Fibroblast of skin of back (primary cell): ENCODE measurements at regions not wholly inside any gene's neighbourhood (a gene's known extent, or its start where the extent isn't known, plus 50 kb on each side); places are given as distances from the start of the nearest gene placed in this dataset.

Source experiments
- DNase-seq: peaks from one replicate; pipeline ENCODE4 v3.0.0-alpha.2; 2013

DNA sequence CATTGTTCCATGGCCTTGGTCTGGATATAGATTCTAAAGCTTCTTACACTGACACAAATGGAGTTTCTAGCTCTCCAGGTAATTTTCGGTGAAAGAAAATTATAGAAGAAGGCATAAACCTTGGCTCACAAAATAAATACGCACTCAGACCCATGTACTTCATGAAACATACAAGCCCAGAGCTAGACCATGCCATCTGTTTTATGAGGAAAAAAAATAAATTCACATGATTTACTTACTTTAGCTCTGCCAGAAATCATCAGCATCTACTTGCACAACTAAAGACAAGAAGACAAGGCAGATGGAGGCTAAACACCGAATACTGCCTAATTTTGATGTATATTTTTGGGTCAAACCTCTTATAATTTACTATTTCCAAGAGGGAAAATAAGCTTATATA is 197.4 kb upstream of the KLF14 start:
- DNase-seq = no peak

- no peak for DNase-seq
Measured at GRCh38 chr7:130932088-130932487, 198.1 kb upstream of the KLF14 start.

- no peak for DNase-seq
Measured at GRCh38 chr7:130932667-130933432, 198.8 kb upstream of the KLF14 start.

DNA sequence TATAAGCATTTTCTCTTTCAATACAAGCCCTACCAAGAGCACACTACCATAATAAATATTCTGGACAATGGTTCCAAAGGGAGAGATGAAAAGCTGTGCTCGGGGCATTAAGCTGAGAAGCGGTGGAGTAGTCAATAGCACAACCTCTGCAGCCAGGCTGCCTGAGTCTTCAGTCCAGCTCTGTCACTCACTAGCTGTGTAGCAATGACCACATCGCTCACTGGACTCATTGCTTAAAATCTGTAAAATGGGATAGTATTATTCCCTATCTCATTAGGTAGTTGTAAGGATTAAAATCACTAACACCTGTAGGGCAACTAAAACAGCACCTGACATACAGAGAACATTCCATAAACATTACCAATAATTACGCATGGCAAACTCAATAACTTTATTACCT is 199.9 kb upstream of the KLF14 start:
- DNase-seq = no peak

DNA sequence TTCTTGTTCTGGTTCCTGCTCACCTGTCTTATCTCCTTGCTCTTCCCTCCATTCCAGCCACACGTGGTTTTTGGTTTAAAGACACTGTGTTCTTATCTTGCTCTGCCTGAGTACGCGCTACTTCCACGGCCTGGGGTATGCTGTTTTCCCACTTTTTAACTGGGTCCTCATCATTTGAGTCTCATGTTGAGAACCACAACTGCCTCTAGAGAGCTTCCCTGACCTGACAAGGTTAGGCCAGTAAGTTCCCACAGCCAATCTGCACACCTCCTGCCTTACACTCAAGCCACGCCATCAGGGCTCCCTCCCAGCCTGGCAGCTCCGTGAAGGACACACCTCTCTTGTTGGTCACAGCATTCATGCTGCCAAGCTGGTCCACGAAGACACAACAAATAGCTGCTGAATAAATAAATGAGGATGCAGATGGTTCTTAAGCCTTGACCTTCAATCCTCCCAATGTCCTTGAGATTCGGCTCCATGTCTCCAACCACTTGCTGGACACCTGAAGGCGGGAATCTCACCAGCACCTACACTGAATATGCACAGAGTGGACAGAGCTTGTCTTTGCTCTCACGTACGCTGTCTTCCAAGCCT is 201.7 kb upstream of the KLF14 start:
- DNase-seq = no peak

DNA sequence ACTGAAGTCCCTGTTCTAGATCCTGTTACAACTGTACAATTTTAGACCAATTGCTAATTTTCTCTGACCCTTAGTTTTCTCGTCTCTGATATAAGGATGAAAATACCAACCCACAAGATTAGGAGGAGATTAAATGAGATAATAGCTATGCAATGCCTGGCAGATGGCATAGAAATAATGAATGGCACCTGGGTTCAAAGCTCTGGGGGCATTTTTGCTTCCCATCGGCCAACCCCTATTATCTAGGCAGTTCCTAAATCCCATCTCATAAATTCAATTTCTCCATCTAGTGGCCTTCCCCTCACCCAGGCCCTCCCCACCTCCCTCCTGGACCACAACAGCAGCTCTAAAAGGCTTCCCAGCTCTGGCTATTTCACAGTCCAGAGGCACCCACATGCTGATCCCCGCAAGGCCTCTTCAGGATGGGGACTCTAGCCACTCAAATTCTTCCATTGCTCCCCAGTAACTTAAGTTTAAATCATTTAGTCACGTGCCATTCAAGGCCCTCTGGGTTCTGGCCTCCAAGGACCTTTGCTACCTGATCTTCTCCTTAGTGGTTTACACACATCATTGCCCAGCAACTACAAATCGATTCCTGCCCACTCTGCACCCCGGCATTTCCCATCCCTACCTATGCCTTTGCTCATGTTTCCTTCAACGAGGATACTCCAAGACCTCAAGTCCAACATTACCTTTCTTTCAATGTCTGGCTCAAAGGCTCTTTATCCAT is 202.4 kb upstream of the KLF14 start:
- DNase-seq = no peak

DNA sequence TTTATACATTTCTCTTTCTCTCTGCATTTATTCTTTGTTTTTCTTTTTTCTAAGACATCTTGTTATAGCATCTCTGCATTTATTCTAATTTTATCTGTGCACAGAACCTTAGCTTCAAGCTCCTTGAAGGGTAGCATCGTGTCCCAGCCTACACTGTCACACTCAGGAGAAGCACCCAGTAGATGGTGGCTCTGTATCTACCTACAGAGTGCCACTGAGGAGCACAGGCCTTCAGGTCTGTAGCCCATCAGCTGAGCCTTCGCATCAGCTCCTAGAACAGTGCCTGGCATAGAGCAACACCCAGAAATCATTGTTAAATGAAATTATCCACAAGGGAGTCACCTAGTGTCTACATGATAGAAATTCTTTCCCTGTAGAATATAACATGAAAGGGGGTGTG is 203.0 kb upstream of the KLF14 start:
- DNase-seq = no peak

GRCh38 chr7:130937830-130938229 is 203.8 kb upstream of the KLF14 start:
- no peak for DNase-seq

DNA sequence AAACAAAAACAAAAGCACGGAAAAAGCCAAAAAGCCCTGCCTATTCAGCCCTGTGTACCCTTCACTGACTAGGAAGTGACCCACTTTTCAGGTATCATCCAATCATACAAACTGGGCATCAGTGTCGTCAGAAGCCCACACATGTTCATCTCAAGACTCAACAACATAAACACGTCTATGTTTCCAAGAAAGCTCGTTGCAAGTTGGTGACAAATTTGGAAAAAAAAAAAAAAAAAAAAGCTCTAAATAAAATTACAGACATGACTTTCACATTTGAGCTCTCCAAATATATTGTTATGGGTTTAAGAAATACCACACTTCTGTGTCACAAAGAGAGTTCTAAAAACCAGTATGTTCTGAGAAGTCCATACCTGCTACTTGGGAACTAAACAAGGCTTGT is 204.7 kb upstream of the KLF14 start:
- no peak for DNase-seq

GRCh38 chr7:130939321-130940095 is 205.5 kb upstream of the KLF14 start:
- DNase-seq = no peak

- no peak for DNase-seq
Measured at GRCh38 chr7:130940326-130940725, 206.3 kb upstream of the KLF14 start.

- DNase-seq = no peak
Measured at GRCh38 chr7:130940907-130941306, 206.9 kb upstream of the KLF14 start.

- DNase-seq = peak; percentile 31
Measured at GRCh38 chr7:130941322-130942210, 207.6 kb upstream of the KLF14 start.

- no peak for DNase-seq
Measured at GRCh38 chr7:130942211-130942964, 208.4 kb upstream of the KLF14 start.

DNA sequence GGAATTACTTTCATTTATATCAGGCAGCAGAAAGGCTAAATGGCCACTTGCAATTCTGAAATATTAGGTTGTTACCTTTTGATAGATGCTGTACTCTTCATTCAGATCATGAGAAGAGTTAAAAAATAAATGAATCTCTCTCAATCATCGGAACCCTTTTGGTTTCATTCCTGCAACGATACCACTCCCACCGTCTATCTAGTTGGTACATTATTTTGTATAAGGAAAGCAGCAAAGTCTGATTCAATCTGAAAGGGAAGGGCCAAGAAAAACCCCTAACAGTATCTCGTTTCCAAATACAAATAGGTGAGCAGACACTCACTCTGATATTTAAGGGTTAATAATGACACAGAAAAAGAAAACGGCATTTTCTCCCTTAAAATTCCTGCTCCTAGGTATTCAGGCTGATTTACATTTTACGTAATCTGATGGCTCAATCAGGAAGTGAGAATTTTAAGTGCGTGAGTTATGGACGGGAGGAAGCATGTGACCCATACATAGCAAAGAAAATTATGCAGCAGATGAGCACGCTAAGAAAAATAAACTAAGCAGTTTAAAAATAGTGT is 209.4 kb upstream of the KLF14 start:
- DNase-seq = peak; percentile 78

DNA sequence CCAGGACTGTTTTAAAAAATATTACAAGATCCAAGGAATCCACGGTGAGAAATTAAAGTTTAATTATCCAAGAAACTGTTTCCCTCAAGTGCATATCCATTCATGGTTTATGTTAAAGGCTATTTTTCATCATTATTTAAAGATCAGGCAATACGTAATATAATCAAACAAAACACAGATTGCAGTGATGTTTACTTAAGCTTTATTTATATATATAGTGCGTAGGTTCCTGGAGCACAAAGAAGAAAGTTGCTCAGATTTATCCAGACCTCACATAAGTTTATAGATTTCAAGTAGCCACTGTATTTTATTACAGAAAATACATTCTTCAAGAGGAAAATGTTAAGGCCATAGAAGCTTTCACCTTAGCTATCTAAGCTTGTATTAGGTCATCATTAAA is 210.0 kb upstream of the KLF14 start:
- DNase-seq = no peak

GRCh38 chr7:130944997-130945396 is 211.0 kb upstream of the KLF14 start:
- DNase-seq = no peak

- no peak for DNase-seq
Measured at GRCh38 chr7:130945411-130945811, 211.4 kb upstream of the KLF14 start.

GRCh38 chr7:130946114-130946513 is 212.1 kb upstream of the KLF14 start:
- no peak for DNase-seq

DNA sequence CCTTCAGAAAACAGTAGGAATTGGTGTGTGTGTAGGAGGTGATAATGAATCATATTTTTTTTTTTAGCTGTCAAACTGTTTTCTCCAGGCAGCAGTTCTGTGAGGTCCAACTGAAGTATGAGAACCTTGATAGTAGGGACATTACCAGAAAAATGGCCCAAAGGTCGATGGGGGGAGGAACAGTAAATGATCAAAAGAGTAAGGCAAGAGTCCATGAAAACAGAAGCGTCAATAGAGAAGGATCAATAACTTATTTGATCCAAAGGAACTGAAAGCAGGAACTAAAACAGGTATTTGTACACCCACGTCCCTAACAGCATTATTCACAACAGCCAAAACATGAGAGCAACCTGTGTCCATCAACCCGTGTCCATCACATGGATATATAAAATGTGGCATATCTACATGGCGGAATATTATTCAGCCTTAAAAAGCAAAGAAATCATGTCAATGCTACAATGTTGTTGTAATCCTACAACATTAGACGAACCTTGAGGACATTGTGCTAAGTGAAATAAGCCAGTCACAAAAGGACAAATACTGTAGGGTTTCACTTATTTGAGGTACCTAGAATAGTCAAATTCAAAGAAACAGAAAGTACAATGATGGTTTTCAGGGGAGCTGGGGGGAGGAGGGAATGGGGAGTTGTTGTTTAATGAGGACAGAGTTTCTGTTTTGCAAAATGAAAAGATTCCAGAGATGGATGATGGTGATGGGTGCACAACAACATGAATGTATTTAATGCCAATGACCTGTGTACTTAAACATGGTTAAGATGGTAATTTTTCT is 214.0 kb upstream of the KLF14 start:
- no peak for DNase-seq
